Fibroblast of skin of back (primary cell): ENCODE measurements at regions not wholly inside any gene's neighbourhood (a gene's known extent, or its start where the extent isn't known, plus 50 kb on each side); places are given as distances from the start of the nearest gene placed in this dataset.
"Not testable (repeated sequence)": the region's sequence is repeated elsewhere in the genome, so short reads cannot be mapped to it uniquely, and the experiment has no call there.

Experiments
- DNase-seq: peaks from one replicate; pipeline ENCODE4 v3.0.0-alpha.2; 2013

DNA sequence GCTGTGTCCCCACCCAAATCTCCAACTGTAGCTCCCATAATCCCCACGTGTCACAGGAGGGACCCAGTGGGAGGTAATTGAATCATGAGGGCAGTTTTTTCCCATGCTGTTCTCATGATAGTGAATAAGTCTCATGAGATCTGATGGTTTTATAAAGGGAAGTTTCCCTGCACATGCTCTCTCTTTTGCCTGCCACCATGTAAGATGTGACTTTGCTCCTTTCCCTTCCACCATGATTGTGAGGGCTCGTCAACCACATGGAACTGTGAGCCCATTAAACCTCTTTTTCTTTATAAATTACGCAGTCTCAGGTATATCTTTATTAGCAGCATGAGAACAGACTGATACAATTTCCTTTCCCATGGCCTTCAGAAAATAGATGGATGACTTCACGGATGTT, 76.8 kb upstream of the ATP8B1 start:
- DNase-seq, result not testable (repeated sequence)

DNA sequence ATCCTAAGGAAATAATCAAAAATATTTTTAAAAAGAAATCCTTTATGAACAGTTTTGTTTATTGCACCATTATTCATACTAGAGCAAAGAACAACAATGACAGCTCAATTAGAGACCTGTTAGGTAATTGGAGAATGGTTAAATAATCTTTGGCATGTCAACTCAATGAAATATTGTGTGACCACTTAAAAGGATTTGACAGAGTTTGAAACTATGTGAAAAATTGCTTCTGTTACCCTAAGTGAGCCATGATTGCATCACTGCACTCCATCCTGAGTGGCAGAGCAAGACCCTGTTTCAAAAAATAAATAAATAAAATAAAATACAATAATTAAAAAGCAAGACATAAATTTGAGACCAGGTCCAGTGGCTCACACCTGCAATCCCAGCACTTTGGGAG, 66.1 kb upstream of the ATP8B1 start:
- peak; percentile 30 for DNase-seq

DNA sequence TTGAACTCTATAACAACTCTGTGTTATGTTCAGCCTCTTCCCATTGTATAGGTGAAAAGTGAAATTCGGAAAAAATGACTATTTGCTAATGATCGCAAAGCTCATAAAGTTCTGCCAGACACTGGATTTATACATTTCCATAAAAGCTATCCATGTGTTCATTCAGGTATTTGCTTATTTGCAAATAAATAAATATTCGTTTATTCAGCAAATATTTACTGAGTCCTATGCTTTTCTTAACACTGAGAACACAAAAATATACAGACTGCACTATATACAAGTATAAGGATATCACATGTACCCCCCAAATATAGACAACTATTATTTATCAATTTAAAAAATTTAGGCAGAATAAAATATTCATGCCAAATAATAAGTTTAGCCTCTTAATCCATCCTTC, 63.2 kb upstream of the ATP8B1 start:
- DNase-seq, result no peak

DNA sequence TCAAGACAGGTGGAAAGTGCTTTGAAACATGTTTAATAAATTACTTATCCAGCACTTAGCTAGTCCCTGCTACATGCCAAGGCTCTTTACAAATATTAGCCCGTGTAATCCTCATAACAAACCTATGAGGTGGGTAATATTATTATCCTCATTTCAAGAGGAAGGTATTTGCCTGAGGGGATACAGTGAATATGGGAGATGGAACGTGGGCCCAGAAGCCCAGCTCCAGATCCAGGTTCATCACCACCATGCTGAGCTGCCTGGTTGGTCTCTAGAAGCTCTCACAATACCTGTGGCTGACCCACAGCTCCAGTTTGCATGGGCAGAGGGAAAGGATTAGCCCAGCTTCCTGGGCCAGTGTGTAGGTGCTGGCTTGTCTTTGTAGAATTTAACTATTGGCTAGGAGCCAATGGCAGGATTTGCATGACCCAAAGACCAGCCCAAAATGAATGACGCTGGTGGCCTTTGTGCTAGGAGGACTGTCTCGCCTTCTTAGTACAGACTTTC, 61.6 kb upstream of the ATP8B1 start:
- DNase-seq, result no peak

DNA sequence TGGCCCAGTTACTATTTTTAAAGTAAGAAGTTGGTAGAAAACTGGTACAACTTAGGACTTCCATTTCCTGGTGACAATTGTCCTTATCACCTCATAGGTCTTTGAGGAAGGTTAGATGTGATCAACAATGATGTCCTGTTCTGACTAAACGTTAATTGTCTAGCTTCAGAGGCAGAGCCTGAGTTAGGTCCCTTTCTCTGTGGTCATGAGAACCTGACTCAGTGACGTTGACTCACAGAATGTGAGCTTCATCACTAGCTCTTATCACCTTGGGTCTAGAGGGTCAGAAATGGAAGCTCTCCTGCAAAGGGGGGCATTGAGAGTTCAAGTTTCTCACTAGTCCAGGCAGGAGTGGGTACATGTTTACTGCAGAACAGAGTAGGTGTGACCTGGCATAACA, 60.6 kb upstream of the ATP8B1 start:
- peak; percentile 10 for DNase-seq

DNA sequence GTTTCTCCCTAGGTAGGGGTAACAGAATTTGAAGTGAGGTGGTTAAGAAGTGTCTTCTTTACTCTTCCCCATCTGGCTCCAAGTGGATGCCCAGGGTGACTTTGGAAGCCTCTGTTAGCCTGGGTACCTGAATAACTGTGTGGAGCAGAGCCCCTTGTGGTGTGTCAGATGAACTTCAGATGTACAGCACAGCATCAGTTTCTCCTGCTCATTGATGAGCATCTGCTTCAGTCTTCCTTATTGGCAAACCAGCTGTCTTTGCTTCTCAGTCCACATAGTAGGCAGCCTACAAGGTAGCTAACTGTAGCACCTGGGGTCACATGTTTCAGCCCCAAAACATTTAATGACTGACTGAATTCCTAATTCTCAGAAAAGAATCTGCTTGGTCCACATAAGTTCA, 56.2 kb upstream of the ATP8B1 start:
- DNase-seq, result peak; percentile 30

DNA sequence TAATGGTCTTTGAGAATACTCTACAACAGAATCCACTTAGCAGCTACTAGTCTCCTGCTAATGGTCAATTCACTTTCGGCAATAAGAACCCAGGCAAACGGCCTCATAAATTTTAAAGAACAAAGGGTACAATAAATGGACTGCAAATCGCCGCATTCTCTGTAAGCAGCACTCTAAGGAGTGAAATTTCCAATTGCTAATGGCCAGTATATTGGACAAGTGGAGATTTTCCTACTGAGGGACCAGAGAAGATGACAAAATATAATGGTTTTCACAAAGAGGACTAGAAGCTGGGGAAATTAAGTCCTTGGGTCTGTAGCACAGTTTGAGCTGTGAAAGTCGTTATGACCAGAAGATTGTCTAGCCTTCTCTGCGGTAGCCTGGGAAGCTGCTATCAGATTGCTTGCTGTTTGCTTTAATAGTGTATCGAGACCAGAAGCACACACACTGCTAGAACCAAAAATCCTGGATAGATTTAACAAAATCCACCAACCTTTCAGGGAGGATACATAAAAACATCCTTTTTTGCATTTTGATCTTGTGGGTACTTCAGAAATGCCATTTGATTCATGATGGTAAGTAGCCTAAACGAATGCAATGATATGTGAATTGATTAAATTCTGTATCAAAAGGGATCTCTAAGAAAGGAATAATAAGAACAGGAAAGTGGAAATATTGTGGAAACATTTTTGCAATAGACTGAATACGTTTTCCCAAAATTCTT, 53.6 kb upstream of the ATP8B1 start:
- DNase-seq, result no peak

DNA sequence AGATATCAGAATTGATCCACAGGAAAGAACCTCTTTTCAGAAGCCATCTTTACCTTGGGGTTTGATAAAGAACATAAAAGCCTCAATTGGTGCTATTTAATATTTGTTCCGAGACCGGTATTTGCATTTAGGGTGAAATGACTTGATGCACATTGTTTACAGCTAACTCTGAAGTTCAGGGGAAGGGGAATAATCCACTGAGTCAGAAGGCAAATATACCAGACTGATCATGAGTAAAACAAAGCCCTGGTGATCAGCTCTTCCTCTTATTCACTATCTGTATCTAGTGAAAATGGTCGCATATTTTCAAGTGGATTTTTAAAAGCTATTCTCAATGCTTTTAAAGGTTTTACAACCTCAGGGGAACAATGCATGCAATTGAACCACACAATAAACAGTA, 53.0 kb upstream of the ATP8B1 start:
- no peak for DNase-seq

DNA sequence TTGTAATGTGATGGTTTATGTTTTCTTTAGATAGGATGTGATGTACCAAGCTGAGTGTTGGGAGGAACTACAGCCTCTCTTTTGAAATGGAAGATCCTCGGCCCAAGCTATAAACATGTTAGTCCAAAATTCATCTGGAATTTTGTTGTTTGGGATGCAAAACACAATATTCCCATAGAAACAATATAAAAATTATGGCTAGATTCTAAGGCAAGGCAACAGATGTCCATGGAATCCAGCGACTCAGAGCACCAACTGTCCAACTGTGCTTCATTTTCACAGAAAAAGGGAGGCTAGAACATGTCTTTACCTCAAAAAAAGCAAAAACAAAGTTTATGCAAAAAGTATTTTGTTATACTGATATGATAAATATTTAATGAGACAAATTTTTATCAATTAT, 52.4 kb upstream of the ATP8B1 start:
- DNase-seq, result no peak

DNA sequence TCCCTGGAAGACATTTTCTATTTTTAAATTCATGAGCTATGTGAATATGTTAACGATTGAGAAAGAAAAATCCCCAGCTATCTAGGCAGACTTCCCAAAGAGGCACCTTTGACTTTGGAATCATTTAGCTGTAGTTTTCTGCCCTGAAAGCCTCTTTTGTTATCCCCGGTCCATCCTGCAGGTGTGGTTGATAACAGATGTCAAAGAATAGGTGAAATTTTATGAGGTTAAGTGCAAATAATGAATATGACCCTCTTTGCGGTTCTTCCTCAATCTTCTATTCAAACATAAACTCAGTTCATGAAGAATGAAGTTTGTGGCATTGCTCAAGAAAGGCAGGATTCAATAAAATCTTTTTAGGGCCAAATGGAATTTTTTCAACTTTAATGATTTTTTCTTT, 51.6 kb upstream of the ATP8B1 start:
- no peak for DNase-seq

DNA sequence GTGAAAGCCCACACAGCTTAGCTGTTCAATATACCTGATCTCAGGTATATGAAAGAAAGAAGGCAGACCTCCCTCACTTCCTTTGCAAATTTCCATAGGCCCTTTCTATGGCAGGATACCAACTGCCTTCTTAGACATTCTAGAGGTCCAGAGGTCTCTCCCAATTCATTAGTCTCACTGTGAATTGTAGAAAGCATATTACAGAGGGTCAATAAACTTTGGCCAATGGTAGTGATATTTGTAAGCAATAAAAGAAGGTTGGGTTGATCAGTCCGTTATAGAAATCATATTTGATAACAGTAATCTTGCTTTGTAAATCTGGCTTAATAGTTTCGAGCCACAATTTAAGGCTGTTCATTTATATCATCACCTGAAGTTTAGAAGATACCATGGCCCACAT, 50.7 kb upstream of the ATP8B1 start:
- no peak for DNase-seq

DNA sequence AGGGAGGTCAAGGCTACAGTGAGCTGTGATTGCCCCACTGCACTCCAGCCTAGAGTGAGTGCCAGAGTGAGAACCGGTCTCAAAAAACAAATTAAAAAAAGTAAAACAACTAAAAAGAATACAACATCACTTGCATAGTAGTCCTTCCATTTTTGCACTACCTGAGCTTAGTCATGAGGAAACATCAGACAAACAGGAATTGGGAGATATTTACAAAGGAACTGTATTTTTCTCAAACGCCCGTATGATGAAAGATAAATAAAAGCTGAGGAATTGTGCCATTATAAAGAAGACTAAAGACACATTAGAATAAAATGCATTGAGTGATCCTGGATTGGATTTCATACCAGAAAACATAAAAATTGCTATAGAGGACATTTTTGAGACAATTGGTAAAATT, 50.0 kb upstream of the ATP8B1 start:
- no peak for DNase-seq
